Activated B cell treated with CpG ODN at 0.5 μM for 24 hours (primary cell): ENCODE measurements at regions not wholly inside any gene's neighbourhood (a gene's known extent, or its start where the extent isn't known, plus 50 kb on each side); places are given as distances from the start of the nearest gene placed in this dataset.

Source experiments
- ATAC-seq: fragments of 200-7000 bp; cut with Tn5 transposase; one replicate; pipeline ENCODE4 v1.10.0; 2021; ENCODE audit warnings: low read depth, mild to moderate bottlenecking, moderate library complexity
- CTCF ChIA-PET: fragments of 350-600 bp; sonication (Branson Sonifier 250); formaldehyde crosslinking; loops from one replicate; lab custom pipeline; 2021; ENCODE audit warnings: antibody characterized with exemption; lab: Charles Lee
- POLR2A ChIA-PET: fragments of 350-600 bp; sonication (Branson Sonifier 250); formaldehyde crosslinking; loops from one replicate; lab custom pipeline; 2021; ENCODE audit warnings: antibody characterized with exemption; lab: Charles Lee
- DNase-seq: peaks from one replicate; pipeline ENCODE4 v3.0.0; 2022
- H3K27ac Mint-ChIP-seq: one replicate; pipeline ENCODE4 v1.8.0; 2020; ENCODE audit warnings: mixed read lengths
- H3K27me3 Mint-ChIP-seq: one replicate; pipeline ENCODE4 v1.8.0; 2021; ENCODE audit warnings: mixed read lengths
- H3K36me3 Mint-ChIP-seq: one replicate; pipeline ENCODE4 v1.8.0; 2021; ENCODE audit warnings: low read depth, mixed read lengths
- H3K4me1 Mint-ChIP-seq: one replicate; pipeline ENCODE4 v1.8.0; 2021; ENCODE audit warnings: mixed read lengths
- H3K4me3 Mint-ChIP-seq: one replicate; pipeline ENCODE4 v1.8.0; 2020; ENCODE audit warnings: mild to moderate bottlenecking, mixed read lengths
- H3K9me3 Mint-ChIP-seq: one replicate; pipeline ENCODE4 v1.8.0; 2020; ENCODE audit warnings: mixed read lengths
- intact Hi-C: fragments of 100-400 bp; cut with micrococcal nuclease; formaldehyde crosslinking; loops from one replicate; pipeline ENCODE4 v1.15.1; 2024
- TF ChIP-seq, protein P1 (sequence below): fragments of 200-600 bp; IDR thresholded peaks from one replicate; pipeline ENCODE4 v1.8.0; 2022; ENCODE audit warnings: antibody characterized with exemption, mild to moderate bottlenecking

- intact Hi-C loops, result no loop called here
- no peak overlapping the region for H3K27ac Mint-ChIP-seq
- ATAC-seq (no peak), DNase-seq (no peak)
- POLR2A ChIA-PET, result no interaction called here
- H3K4me1 Mint-ChIP-seq, result no peaks in the 10 kb centered on the region
- CTCF ChIA-PET, result no interaction called here
- no peaks in the 10 kb centered on the region for H3K36me3 Mint-ChIP-seq
- TF ChIP-seq, protein P1, sequence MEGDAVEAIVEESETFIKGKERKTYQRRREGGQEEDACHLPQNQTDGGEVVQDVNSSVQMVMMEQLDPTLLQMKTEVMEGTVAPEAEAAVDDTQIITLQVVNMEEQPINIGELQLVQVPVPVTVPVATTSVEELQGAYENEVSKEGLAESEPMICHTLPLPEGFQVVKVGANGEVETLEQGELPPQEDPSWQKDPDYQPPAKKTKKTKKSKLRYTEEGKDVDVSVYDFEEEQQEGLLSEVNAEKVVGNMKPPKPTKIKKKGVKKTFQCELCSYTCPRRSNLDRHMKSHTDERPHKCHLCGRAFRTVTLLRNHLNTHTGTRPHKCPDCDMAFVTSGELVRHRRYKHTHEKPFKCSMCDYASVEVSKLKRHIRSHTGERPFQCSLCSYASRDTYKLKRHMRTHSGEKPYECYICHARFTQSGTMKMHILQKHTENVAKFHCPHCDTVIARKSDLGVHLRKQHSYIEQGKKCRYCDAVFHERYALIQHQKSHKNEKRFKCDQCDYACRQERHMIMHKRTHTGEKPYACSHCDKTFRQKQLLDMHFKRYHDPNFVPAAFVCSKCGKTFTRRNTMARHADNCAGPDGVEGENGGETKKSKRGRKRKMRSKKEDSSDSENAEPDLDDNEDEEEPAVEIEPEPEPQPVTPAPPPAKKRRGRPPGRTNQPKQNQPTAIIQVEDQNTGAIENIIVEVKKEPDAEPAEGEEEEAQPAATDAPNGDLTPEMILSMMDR, result no peak
- H3K9me3 Mint-ChIP-seq, result no peaks in the 10 kb centered on the region
- H3K4me3 Mint-ChIP-seq, result no peak overlapping the region
- peaks cover 11% of the 10 kb centered on the region for H3K27me3 Mint-ChIP-seq
Observed at GRCh38 chr1:14017531-14017961, 317.6 kb downstream of the PRDM2 start.

GRCh38 chr1:14019461-14019860 is 319.5 kb downstream of the PRDM2 start:
- Mint-ChIP-seq H3K9me3 (no peaks in the 10 kb centered on the region), H3K4me3 (no peak overlapping the region), H3K27ac (no peak overlapping the region), H3K4me1 (no peaks in the 10 kb centered on the region), H3K36me3 (no peaks in the 10 kb centered on the region), H3K27me3 (peaks cover 11% of the 10 kb centered on the region)
- intact Hi-C loops, result no loop called here
- TF ChIP-seq, protein P1, result no peak
- ChIA-PET POLR2A (no interaction called here), CTCF (no interaction called here)
- DNase-seq, result no peak
- ATAC-seq, result no peak

GRCh38 chr1:14020006-14020405 is 320.0 kb downstream of the PRDM2 start:
- Mint-ChIP-seq H3K27ac (no peak overlapping the region), H3K4me1 (no peaks in the 10 kb centered on the region), H3K9me3 (no peaks in the 10 kb centered on the region), H3K4me3 (no peak overlapping the region), H3K27me3 (peaks cover 11% of the 10 kb centered on the region), H3K36me3 (no peaks in the 10 kb centered on the region)
- DNase-seq (no peak), ATAC-seq (no peak)
- TF ChIP-seq, protein P1, result no peak
- intact Hi-C loops, result no loop called here
- POLR2A ChIA-PET, result no interaction called here
- CTCF ChIA-PET, result no interaction called here

DNA sequence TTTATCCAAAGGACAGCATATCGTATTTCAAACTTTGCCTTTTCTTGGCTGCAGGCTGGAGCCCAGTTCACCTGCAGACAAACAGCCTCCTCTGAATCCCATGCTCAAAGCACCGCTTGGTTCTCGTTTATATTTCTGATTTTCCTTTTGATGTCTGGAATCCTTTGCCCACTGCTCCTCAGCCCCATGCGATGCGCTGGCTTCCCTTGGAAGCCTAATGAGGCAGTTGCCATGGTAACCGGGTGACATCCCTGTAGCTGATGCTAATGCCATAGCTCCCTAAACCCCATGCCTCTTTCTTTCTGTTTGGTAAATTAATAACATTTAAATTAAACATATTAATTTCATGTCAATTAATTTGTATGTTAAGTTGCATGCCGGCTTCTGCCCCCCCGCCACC is 327.1 kb downstream of the PRDM2 start:
- ATAC-seq (no peak), DNase-seq (no peak)
- ChIA-PET CTCF (no interaction called here), POLR2A (no interaction called here)
- H3K27me3 Mint-ChIP-seq, result peaks cover 2% of the 10 kb centered on the region
- no peak overlapping the region for H3K4me3 Mint-ChIP-seq
- TF ChIP-seq, protein P1, result no peak
- H3K27ac Mint-ChIP-seq, result no peak overlapping the region
- intact Hi-C loops, result no loop called here
- H3K9me3 Mint-ChIP-seq, result no peaks in the 10 kb centered on the region
- H3K36me3 Mint-ChIP-seq, result no peaks in the 10 kb centered on the region
- H3K4me1 Mint-ChIP-seq, result no peaks in the 10 kb centered on the region

- ATAC-seq, result no peak
- peaks cover 7% of the 10 kb centered on the region for H3K27me3 Mint-ChIP-seq
- intact Hi-C loops, result no loop called here
- DNase-seq, result no peak
- CTCF ChIA-PET, result no interaction called here
- H3K4me1 Mint-ChIP-seq, result no peaks in the 10 kb centered on the region
- TF ChIP-seq, protein P1, result no peak
- no peak overlapping the region for H3K27ac Mint-ChIP-seq
- no peak overlapping the region for H3K4me3 Mint-ChIP-seq
- no peaks in the 10 kb centered on the region for H3K36me3 Mint-ChIP-seq
- no peaks in the 10 kb centered on the region for H3K9me3 Mint-ChIP-seq
- POLR2A ChIA-PET, result no interaction called here
Observed at GRCh38 chr1:14031461-14031860, 331.5 kb downstream of the PRDM2 start.
